Cardiac muscle cell (in vitro differentiated cells and primary cell): ENCODE measurements at regions not wholly inside any gene's neighbourhood (a gene's known extent, or its start where the extent isn't known, plus 50 kb on each side); places are given as distances from the start of the nearest gene placed in this dataset.

ENCODE experiments used
- DNase-seq, 2 donors: peaks; one replicate each; pipeline versions ENCODE4 v3.0.0 to v3.0.0-alpha.2; 2010 to 2017; ENCODE audit warnings: low read depth in 1 of 2, low spot score in 1 of 2
- H3K27ac ChIP-seq: fragments of 200-600 bp; sonication (generic); 2 replicates; pipeline ENCODE4 v1.5.1; 2016
- H3K27me3 ChIP-seq: fragments of 200-600 bp; sonication (generic); 2 replicates; pipeline ENCODE4 v1.6.0; 2016; ENCODE audit warnings: control low read depth
- H3K36me3 ChIP-seq: fragments of 200-600 bp; sonication (generic); 2 replicates; pipeline ENCODE4 v1.5.1; 2016; ENCODE audit warnings: control low read depth
- H3K4me1 ChIP-seq: fragments of 200-600 bp; sonication (generic); 2 replicates; pipeline ENCODE4 v1.8.1; 2017; ENCODE audit warnings: low read depth, mild to moderate bottlenecking, mixed run types
- H3K4me3 ChIP-seq: fragments of 200-600 bp; sonication (generic); 2 replicates; pipeline ENCODE4 v1.5.1; 2016; ENCODE audit warnings: mild to moderate bottlenecking
- H3K9me3 ChIP-seq: fragments of 200-600 bp; sonication (generic); 2 replicates; pipeline ENCODE4 v1.5.1; 2017; ENCODE audit warnings: low read depth, mild to moderate bottlenecking, control low read depth
- TF ChIP-seq, protein P1 (sequence below): IDR thresholded peaks from 2 replicates; pipeline ENCODE4 v1.5.1; 2012; ENCODE audit warnings: low read depth, mild to moderate bottlenecking, low read length

DNA sequence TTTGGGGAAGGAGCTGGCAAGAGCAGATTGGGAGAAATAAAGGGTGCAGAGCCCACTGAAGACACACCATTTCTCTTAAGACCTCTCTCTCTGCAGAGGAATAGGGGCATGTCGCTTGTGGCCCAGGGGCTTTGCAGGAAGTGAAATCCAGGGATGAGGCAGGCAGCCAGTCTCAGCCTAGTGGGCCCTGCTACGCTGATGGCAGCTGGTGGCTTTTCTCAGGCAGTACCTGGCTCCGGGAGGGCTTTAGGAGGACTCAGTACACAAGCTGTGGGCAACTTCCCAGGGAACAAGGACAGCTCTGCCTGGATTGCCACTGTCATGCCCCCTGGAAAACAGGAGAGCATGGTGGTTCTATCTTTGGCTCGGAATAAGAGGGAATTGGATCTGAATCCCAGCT is 76.2 kb upstream of the NEURL1B start:
- TF ChIP-seq, protein P1, sequence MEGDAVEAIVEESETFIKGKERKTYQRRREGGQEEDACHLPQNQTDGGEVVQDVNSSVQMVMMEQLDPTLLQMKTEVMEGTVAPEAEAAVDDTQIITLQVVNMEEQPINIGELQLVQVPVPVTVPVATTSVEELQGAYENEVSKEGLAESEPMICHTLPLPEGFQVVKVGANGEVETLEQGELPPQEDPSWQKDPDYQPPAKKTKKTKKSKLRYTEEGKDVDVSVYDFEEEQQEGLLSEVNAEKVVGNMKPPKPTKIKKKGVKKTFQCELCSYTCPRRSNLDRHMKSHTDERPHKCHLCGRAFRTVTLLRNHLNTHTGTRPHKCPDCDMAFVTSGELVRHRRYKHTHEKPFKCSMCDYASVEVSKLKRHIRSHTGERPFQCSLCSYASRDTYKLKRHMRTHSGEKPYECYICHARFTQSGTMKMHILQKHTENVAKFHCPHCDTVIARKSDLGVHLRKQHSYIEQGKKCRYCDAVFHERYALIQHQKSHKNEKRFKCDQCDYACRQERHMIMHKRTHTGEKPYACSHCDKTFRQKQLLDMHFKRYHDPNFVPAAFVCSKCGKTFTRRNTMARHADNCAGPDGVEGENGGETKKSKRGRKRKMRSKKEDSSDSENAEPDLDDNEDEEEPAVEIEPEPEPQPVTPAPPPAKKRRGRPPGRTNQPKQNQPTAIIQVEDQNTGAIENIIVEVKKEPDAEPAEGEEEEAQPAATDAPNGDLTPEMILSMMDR, result no peak
- no peak for DNase-seq
- Histone ChIP-seq H3K9me3 (no peaks in the 10 kb centered on the region), H3K4me3 (no peak overlapping the region), H3K27ac (no peak overlapping the region), H3K36me3 (no peaks in the 10 kb centered on the region), H3K27me3 (no peaks in the 10 kb centered on the region), H3K4me1 (peaks cover 29% of the 10 kb centered on the region)

- no peaks in the 10 kb centered on the region for H3K9me3 ChIP-seq
- no peak for DNase-seq
- H3K4me3 ChIP-seq, result no peak overlapping the region
- no peaks in the 10 kb centered on the region for H3K36me3 ChIP-seq
- no peak overlapping the region for H3K27ac ChIP-seq
- no peaks in the 10 kb centered on the region for H3K27me3 ChIP-seq
- TF ChIP-seq, protein P1, result no peak
- peaks cover 28% of the 10 kb centered on the region for H3K4me1 ChIP-seq
Measured at GRCh38 chr5:172564188-172564587, 76.9 kb upstream of the NEURL1B start.

GRCh38 chr5:172562443-172562842 is 78.6 kb upstream of the NEURL1B start:
- H3K36me3 ChIP-seq, result no peaks in the 10 kb centered on the region
- no peak for DNase-seq
- no peaks in the 10 kb centered on the region for H3K9me3 ChIP-seq
- no peak overlapping the region for H3K4me3 ChIP-seq
- no peaks in the 10 kb centered on the region for H3K27me3 ChIP-seq
- TF ChIP-seq, protein P1, result no peak
- H3K27ac ChIP-seq, result peak overlapping the region; percentile 53
- peaks cover 41% of the 10 kb centered on the region for H3K4me1 ChIP-seq

- H3K9me3 ChIP-seq, result no peaks in the 10 kb centered on the region
- no peak overlapping the region for H3K27ac ChIP-seq
- peaks cover 45% of the 10 kb centered on the region for H3K4me1 ChIP-seq
- no peaks in the 10 kb centered on the region for H3K27me3 ChIP-seq
- DNase-seq, result peak in 1 of 2 donors; percentile 38
- TF ChIP-seq, protein P1, result no peak
- H3K36me3 ChIP-seq, result no peaks in the 10 kb centered on the region
- no peak overlapping the region for H3K4me3 ChIP-seq
Measured at GRCh38 chr5:172561151-172561550, 79.9 kb upstream of the NEURL1B start.

DNA sequence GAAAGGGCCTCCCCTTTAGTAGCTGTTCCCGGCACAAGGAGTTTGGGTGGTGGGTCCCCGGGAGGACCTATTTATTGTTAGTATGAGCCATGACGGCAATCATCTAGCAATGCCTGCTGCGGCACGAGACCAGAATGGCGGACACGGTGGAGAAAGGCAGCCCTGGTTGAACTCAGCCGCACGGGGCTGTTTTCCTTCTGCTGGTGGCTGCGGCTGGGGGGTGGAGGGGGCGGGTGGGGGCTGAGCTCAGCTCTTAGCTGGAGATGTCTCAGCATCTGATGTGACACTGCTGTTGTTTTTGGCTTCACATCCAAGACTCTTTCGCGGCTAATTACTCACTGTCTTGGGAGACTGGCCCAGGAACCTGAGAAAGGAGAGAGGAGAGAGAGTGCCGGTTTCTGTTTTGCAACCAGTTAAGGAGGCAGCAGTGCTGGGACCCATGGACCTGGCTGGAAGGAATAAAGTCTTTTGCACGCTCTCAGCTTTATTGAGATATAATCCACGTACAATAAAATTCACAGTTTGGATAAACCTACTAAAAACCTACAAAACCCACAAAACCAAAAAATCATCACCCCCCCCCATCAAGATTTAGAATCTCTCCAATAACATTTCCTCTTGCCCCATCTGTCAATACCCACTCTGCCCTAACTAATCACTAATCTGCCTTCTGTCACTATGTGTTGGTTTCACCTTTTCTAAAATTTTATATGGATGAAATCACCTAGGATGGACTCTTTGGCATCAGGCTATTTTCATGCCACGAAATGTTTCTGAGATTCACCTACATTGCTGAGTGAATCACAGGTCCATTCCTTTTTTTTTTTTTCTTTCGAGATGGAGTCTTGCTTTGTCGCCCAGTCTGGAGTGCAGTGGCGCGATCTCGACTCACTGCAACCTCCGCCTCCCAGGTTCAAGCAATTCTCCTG is 81.8 kb upstream of the NEURL1B start:
- peak overlapping the region; percentile 98 for H3K27ac ChIP-seq
- H3K27me3 ChIP-seq, result no peaks in the 10 kb centered on the region
- H3K4me1 ChIP-seq, result peaks cover 59% of the 10 kb centered on the region
- DNase-seq, result peak in 1 of 2 donors; percentile 97
- H3K4me3 ChIP-seq, result no peak overlapping the region
- no peaks in the 10 kb centered on the region for H3K9me3 ChIP-seq
- H3K36me3 ChIP-seq, result no peaks in the 10 kb centered on the region
- TF ChIP-seq, protein P1, result no peak
